ENCODE measurements at regions not wholly inside any gene's neighbourhood (a gene's known extent, or its start where the extent isn't known, plus 50 kb on each side); places are given as distances from the start of the nearest gene placed in this dataset.

- DNase-seq (ENCODE audit: low read depth): no peak
- TF ChIP-seq, protein P1, sequence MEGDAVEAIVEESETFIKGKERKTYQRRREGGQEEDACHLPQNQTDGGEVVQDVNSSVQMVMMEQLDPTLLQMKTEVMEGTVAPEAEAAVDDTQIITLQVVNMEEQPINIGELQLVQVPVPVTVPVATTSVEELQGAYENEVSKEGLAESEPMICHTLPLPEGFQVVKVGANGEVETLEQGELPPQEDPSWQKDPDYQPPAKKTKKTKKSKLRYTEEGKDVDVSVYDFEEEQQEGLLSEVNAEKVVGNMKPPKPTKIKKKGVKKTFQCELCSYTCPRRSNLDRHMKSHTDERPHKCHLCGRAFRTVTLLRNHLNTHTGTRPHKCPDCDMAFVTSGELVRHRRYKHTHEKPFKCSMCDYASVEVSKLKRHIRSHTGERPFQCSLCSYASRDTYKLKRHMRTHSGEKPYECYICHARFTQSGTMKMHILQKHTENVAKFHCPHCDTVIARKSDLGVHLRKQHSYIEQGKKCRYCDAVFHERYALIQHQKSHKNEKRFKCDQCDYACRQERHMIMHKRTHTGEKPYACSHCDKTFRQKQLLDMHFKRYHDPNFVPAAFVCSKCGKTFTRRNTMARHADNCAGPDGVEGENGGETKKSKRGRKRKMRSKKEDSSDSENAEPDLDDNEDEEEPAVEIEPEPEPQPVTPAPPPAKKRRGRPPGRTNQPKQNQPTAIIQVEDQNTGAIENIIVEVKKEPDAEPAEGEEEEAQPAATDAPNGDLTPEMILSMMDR (conservative IDR thresholded peaks at IDR 0.05; ENCODE audit: low read depth, low read length): no peak
- no peak overlapping the region for H3K4me3 ChIP-seq (ENCODE audit: low read depth, low read length)
Measured at GRCh38 chr18:39347701-39348100, 1782.1 kb upstream of the CELF4 start.

DNA sequence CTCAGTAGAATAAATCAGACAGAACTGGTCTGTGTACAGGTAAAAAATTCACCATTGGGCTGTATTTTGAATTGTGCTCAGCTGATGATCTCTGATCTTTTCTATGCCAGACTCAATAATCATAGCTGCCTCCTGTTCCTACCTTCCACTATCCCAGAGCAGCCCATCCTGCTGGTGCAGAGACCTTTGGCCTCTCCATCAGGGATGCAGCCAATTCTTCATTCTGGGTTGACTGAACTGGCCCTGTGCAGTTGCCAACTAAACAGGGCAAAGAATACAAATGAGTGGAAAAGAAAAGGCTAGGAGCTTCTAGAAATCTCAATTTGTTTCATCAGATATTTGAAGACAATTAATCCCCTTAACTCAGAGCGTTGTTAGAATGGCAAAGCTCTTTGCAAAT lies 1781.3 kb upstream of the CELF4 start:
- TF ChIP-seq, protein P1 (conservative IDR thresholded peaks at IDR 0.05; ENCODE audit: low read depth, low read length): no peak
- no peak for DNase-seq (ENCODE audit: low read depth)
- H3K4me3 ChIP-seq (ENCODE audit: low read depth, low read length): no peak overlapping the region

DNA sequence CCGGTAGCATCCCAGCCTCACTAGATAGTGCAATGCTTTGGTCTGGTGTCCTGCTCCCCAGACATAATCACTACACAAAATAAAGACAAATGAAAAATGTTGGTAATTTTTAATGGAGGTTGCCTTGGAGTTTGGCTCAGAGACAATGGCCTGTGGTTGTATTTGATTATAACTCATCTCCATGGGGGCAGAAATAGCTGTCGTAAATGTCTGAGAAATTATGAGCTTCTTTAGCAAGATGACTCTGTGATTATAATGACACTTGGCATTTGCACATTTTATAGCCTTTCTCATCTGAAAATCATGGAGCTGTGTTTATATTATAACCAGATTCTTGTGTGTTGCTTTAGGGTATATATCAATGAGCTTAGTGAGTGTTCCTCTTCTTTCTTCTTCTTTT lies 1779.7 kb upstream of the CELF4 start:
- no peak for DNase-seq (ENCODE audit: low read depth)
- no peak overlapping the region for H3K4me3 ChIP-seq (ENCODE audit: low read depth, low read length)
- TF ChIP-seq, protein P1 (conservative IDR thresholded peaks at IDR 0.05; ENCODE audit: low read depth, low read length): no peak

GRCh38 chr18:39344487-39344886 lies 1778.9 kb upstream of the CELF4 start:
- DNase-seq (ENCODE audit: low read depth): no peak
- TF ChIP-seq, protein P1 (conservative IDR thresholded peaks at IDR 0.05; ENCODE audit: low read depth, low read length): no peak
- H3K4me3 ChIP-seq (ENCODE audit: low read depth, low read length): no peak overlapping the region

DNA sequence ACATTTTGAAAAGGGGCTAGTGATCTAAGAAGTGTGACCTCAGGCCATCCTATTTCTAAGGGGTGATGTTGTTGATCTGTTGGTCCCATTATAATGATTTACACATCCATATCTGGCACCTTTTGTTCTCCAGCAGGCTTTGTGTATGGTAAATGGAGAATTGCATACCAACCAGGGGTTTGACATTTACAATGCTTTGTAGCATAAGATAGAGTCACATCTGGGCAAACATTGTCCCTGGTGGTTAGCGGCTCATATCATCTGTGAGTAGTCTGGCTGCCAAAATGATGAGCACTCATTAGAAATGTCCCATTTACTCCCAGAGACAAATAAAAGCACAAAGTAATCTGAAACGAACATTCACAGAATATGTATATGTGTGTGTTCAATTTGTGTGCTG lies 1775.5 kb upstream of the CELF4 start:
- TF ChIP-seq, protein P1 (conservative IDR thresholded peaks at IDR 0.05; ENCODE audit: low read depth, low read length): no peak
- H3K4me3 ChIP-seq (ENCODE audit: low read depth, low read length): no peak overlapping the region
- no peak for DNase-seq (ENCODE audit: low read depth)

- no peak overlapping the region for H3K4me3 ChIP-seq (ENCODE audit: low read depth, low read length)
- DNase-seq (ENCODE audit: low read depth): no peak
- TF ChIP-seq, protein P1 (conservative IDR thresholded peaks at IDR 0.05; ENCODE audit: low read depth, low read length): no peak
Measured at GRCh38 chr18:39340418-39340817, 1774.8 kb upstream of the CELF4 start.

DNA sequence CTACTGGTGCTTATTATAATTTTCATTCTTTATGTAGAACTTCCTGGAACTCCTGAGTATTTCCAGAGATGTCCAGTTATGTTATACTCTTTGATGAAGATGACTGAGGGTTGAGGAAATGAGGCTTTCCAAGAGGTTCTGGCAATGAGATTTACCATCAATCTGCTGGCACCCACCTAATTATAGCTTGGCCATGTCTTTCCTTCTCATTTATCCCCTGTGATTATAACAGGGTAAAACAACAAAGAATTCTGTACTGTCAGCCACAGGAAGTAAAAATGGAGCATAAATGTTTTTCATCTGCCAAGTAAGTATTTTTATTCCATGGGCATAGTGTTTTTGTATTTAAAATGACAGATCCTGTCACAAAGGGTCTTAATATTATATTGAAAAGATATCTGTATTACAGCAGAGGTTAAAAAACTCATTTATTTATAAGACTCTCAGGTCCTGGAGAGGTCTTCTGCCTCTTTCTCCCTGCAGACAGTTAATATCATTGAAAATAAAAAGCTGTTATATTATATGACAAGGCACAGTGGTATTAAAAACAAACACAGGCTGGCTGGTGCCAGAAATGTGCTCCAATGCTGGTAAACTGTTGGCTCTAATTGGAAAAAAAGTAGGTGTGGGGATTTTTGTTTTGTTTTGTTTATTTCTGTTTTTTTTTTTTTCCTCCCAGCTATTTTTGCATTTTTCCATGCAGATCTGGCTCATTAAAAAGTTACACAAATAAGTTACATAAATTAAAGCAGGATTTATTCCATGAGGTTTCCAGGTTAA lies 1764.1 kb upstream of the CELF4 start:
- no peak overlapping the region for H3K4me3 ChIP-seq (ENCODE audit: low read depth, low read length)
- DNase-seq (ENCODE audit: low read depth): no peak
- TF ChIP-seq, protein P1 (conservative IDR thresholded peaks at IDR 0.05; ENCODE audit: low read depth, low read length): no peak
